ENCODE measurements at regions not wholly inside any gene's neighbourhood (a gene's known extent, or its start where the extent isn't known, plus 50 kb on each side); places are given as distances from the start of the nearest gene placed in this dataset.

GRCh38 chr10:8531116-8531515, 476.6 kb downstream of the GATA3 start:
- TF ChIP-seq CTCF (IDR thresholded peaks at IDR 0.05; ENCODE audit: insufficient read depth, low read depth, low read length): no peak
- TF ChIP-seq EZH2 (IDR thresholded peaks at IDR 0.05; ENCODE audit: insufficient read depth, low read length): no peak
